ENCODE measurements at regions not wholly inside any gene's neighbourhood (a gene's known extent, or its start where the extent isn't known, plus 50 kb on each side); places are given as distances from the start of the nearest gene placed in this dataset.

- H3K4me3 ChIP-seq (ENCODE audit: low read depth, low read length) = no peak overlapping the region
- DNase-seq (ENCODE audit: low read depth) = no peak
- no peak for TF ChIP-seq CTCF (IDR thresholded peaks at IDR 0.05; ENCODE audit: insufficient read depth, low read depth, low read length, missing control alignments)
Observed at GRCh38 chr14:46368275-46368674, 283.3 kb downstream of the RPL10L start.

GRCh38 chr14:46352844-46353243, 298.7 kb downstream of the RPL10L start:
- DNase-seq (ENCODE audit: low read depth) = no peak
- H3K4me3 ChIP-seq (ENCODE audit: low read depth, low read length) = no peak overlapping the region
- no peak for TF ChIP-seq CTCF (IDR thresholded peaks at IDR 0.05; ENCODE audit: insufficient read depth, low read depth, low read length, missing control alignments)

- peak; percentile 51 for TF ChIP-seq CTCF (IDR thresholded peaks at IDR 0.05; ENCODE audit: insufficient read depth, low read depth, low read length, missing control alignments)
- H3K4me3 ChIP-seq (ENCODE audit: low read depth, low read length) = no peak overlapping the region
- DNase-seq (ENCODE audit: low read depth) = peak; percentile 32
Observed at GRCh38 chr14:46344327-46344937, 307.1 kb downstream of the RPL10L start.

DNA sequence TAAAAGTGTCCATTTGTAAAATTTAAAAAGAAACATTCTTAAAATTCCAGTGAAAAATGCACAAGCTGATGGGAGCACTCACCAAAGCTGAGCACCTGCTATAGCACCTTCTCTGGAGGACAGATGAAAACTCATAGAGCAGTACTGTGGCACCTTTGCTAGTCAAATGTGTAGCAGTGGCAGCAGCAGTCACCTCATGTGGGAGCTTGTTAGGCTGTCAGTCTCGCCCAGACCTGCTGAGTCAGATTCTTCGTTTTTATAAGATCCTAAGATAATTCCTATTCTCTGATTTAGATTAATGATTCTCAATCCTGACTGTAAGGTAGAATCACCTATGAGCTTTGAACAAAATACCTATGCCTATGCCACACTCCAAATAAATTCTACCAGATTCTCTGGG, 325.8 kb downstream of the RPL10L start:
- no peak for DNase-seq (ENCODE audit: low read depth)
- no peak for TF ChIP-seq CTCF (IDR thresholded peaks at IDR 0.05; ENCODE audit: insufficient read depth, low read depth, low read length, missing control alignments)
- no peak overlapping the region for H3K4me3 ChIP-seq (ENCODE audit: low read depth, low read length)

- TF ChIP-seq CTCF (IDR thresholded peaks at IDR 0.05; ENCODE audit: insufficient read depth, low read depth, low read length, missing control alignments) = no peak
- DNase-seq (ENCODE audit: low read depth) = no peak
- H3K4me3 ChIP-seq (ENCODE audit: low read depth, low read length) = no peak overlapping the region
Observed at GRCh38 chr14:46325157-46325556, 326.4 kb downstream of the RPL10L start.

GRCh38 chr14:46323404-46323762, 328.2 kb downstream of the RPL10L start:
- no peak for DNase-seq (ENCODE audit: low read depth)
- TF ChIP-seq CTCF (IDR thresholded peaks at IDR 0.05; ENCODE audit: insufficient read depth, low read depth, low read length, missing control alignments) = no peak
- no peak overlapping the region for H3K4me3 ChIP-seq (ENCODE audit: low read depth, low read length)

DNA sequence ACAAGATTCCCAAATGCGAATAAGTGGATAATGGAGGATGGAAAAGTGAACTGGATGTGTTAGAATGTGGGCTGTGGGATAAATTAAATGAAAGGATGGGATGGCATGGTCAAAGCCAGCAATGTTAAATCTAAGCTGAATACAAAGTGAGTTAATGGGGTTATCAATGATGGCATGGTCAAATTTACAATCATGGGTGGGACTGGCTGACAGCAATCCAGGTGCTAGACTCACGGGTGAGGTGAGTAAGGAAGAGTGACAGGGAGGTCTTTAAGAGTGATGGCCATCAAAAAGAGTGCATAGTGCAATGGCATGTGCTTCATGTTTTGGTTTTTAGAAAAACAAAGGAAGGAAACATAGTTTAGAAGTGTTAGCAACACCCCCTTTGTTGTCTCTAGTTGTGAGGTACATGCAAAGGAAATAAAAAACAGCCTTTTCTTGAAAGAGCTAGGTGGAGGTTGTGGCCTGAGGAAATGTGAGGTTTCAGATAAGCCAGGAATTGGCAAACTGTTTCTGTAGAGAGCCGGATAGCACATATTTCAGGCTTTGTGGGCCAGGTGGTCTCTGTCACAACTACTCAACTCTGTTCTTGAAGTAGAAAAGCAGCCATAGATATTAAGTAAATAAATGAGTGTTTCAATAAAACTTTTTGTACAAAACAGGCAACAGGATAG, 328.7 kb downstream of the RPL10L start:
- no peak overlapping the region for H3K4me3 ChIP-seq (ENCODE audit: low read depth, low read length)
- DNase-seq (ENCODE audit: low read depth) = no peak

More for the DNA sequence above, 328.7 kb downstream of the RPL10L start:
- TF ChIP-seq CTCF (IDR thresholded peaks at IDR 0.05; ENCODE audit: insufficient read depth, low read depth, low read length, missing control alignments) = no peak

Data from GM12865 (cell line).